ENCODE measurements at regions not wholly inside any gene's neighbourhood (a gene's known extent, or its start where the extent isn't known, plus 50 kb on each side); places are given as distances from the start of the nearest gene placed in this dataset.

- H4K20me1 ChIP-seq (ENCODE audit: control insufficient read depth, insufficient read depth, low read depth, low read length), result no peaks in the 10 kb centered on the region
Observed at GRCh38 chr21:36579898-36580297, 100.0 kb upstream of the CLDN14 start.

GRCh38 chr21:36582271-36582670 lies 102.3 kb upstream of the CLDN14 start:
- Histone ChIP-seq H3K4me2 (ENCODE audit: low read length) (no peak overlapping the region), H3K27me3 (ENCODE audit: control insufficient read depth, low read length) (no peaks in the 10 kb centered on the region; the same call in 1 of the 2 replicates), H3K4me1 (ENCODE audit: control insufficient read depth, low read length) (peaks cover 3% of the 10 kb centered on the region; the same call in 1 of the 2 replicates), H3K4me3 (ENCODE audit: low read length) (no peak overlapping the region), H3K9me2 (replicated peaks; ENCODE audit: control insufficient read depth, low read length) (no peaks in the 10 kb centered on the region), H3K27ac (ENCODE audit: low read depth, low read length) (no peak overlapping the region), H3K79me2 (ENCODE audit: control insufficient read depth, low read length) (no peaks in the 10 kb centered on the region), H3K36me3 (ENCODE audit: control insufficient read depth, low read length) (no peaks in the 10 kb centered on the region), H4K20me1 (ENCODE audit: control insufficient read depth, insufficient read depth, low read depth, low read length) (no peaks in the 10 kb centered on the region), H3F3A (ENCODE audit: control insufficient read depth, insufficient read depth) (no peaks in the 10 kb centered on the region), H3K9me3 (ENCODE audit: control insufficient read depth, insufficient read depth, low read length) (no peaks in the 10 kb centered on the region)
- TF ChIP-seq, protein P1, sequence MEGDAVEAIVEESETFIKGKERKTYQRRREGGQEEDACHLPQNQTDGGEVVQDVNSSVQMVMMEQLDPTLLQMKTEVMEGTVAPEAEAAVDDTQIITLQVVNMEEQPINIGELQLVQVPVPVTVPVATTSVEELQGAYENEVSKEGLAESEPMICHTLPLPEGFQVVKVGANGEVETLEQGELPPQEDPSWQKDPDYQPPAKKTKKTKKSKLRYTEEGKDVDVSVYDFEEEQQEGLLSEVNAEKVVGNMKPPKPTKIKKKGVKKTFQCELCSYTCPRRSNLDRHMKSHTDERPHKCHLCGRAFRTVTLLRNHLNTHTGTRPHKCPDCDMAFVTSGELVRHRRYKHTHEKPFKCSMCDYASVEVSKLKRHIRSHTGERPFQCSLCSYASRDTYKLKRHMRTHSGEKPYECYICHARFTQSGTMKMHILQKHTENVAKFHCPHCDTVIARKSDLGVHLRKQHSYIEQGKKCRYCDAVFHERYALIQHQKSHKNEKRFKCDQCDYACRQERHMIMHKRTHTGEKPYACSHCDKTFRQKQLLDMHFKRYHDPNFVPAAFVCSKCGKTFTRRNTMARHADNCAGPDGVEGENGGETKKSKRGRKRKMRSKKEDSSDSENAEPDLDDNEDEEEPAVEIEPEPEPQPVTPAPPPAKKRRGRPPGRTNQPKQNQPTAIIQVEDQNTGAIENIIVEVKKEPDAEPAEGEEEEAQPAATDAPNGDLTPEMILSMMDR (IDR thresholded peaks at IDR 0.05; ENCODE audit: low read depth, low read length, poor library complexity, severe bottlenecking), result no peak
- TF ChIP-seq EZH2phosphoT487 (IDR thresholded peaks at IDR 0.05; ENCODE audit: borderline replicate concordance, low read length), result no peak

More at GRCh38 chr21:36579898-36580297, 100.0 kb upstream of the CLDN14 start:
- Histone ChIP-seq H3K27ac (ENCODE audit: low read depth, low read length) (no peak overlapping the region), H3K4me2 (ENCODE audit: low read length) (no peak overlapping the region), H3K27me3 (ENCODE audit: control insufficient read depth, low read length) (peaks cover 6% of the 10 kb centered on the region), H3K4me1 (ENCODE audit: control insufficient read depth, low read length) (peaks cover 4% of the 10 kb centered on the region; the same call in 1 of the 2 replicates), H3K79me2 (ENCODE audit: control insufficient read depth, low read length) (no peaks in the 10 kb centered on the region), H3K4me3 (ENCODE audit: low read length) (no peak overlapping the region), H3K9me2 (replicated peaks; ENCODE audit: control insufficient read depth, low read length) (no peaks in the 10 kb centered on the region), H3F3A (ENCODE audit: control insufficient read depth, insufficient read depth) (no peaks in the 10 kb centered on the region), H3K36me3 (ENCODE audit: control insufficient read depth, low read length) (no peaks in the 10 kb centered on the region), H3K9me3 (ENCODE audit: control insufficient read depth, insufficient read depth, low read length) (no peaks in the 10 kb centered on the region)
- TF ChIP-seq EZH2phosphoT487 (IDR thresholded peaks at IDR 0.05; ENCODE audit: borderline replicate concordance, low read length), result no peak
- TF ChIP-seq, protein P1 (IDR thresholded peaks at IDR 0.05; ENCODE audit: low read depth, low read length, poor library complexity, severe bottlenecking), result no peak

DNA sequence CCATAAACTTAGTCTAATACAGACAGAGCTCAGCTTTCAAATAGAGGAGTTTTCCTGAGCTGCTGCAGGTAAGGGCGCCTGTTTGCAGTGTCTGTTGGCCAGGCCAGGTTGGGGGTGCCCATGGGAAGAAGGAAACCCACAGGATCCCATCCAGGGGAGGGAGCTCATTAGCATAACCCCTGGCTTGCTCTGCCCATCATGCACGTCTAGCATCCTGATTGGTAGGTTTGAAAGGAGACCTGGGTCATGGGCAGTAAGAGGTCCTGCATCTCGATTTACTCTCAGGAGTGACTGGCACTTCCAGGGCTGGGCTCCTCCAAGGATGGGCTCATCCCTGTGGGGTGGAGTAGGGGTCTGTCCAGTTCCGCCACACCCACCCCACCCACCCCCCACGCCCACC lies 103.7 kb upstream of the CLDN14 start:
- Histone ChIP-seq H3K9me3 (ENCODE audit: control insufficient read depth, insufficient read depth, low read length) (no peaks in the 10 kb centered on the region), H3F3A (ENCODE audit: control insufficient read depth, insufficient read depth) (no peaks in the 10 kb centered on the region), H3K4me1 (ENCODE audit: control insufficient read depth, low read length) (no peaks in the 10 kb centered on the region), H3K9me2 (replicated peaks; ENCODE audit: control insufficient read depth, low read length) (no peaks in the 10 kb centered on the region), H3K36me3 (ENCODE audit: control insufficient read depth, low read length) (no peaks in the 10 kb centered on the region), H4K20me1 (ENCODE audit: control insufficient read depth, insufficient read depth, low read depth, low read length) (no peaks in the 10 kb centered on the region), H3K4me3 (ENCODE audit: low read length) (no peak overlapping the region), H3K27me3 (ENCODE audit: control insufficient read depth, low read length) (no peaks in the 10 kb centered on the region; the same call in 1 of the 2 replicates), H3K4me2 (ENCODE audit: low read length) (no peak overlapping the region), H3K79me2 (ENCODE audit: control insufficient read depth, low read length) (no peaks in the 10 kb centered on the region), H3K27ac (ENCODE audit: low read depth, low read length) (no peak overlapping the region)
- TF ChIP-seq, protein P1 (IDR thresholded peaks at IDR 0.05; ENCODE audit: low read depth, low read length, poor library complexity, severe bottlenecking), result no peak
- no peak for TF ChIP-seq EZH2phosphoT487 (IDR thresholded peaks at IDR 0.05; ENCODE audit: borderline replicate concordance, low read length)
